Glomerular visceral epithelial cell (primary cell): ENCODE measurements at regions not wholly inside any gene's neighbourhood (a gene's known extent, or its start where the extent isn't known, plus 50 kb on each side); places are given as distances from the start of the nearest gene placed in this dataset.
A peak's percentile ranks its signal among the peaks of the same experiment; 100 is the strongest.

Source experiments
- DNase-seq: peaks from one replicate; pipeline ENCODE4 v3.0.0-alpha.2; 2016; ENCODE audit errors: extremely low spot score

GRCh38 chr4:117326091-117326490 lies 240.7 kb upstream of the TRAM1L1 start:
- peak; percentile 59 for DNase-seq

GRCh38 chr4:117327491-117327890 lies 242.1 kb upstream of the TRAM1L1 start:
- peak; percentile 29 for DNase-seq

GRCh38 chr4:117328333-117328732 lies 243.0 kb upstream of the TRAM1L1 start:
- peak; percentile 7 for DNase-seq

- DNase-seq = no peak
Observed at GRCh38 chr4:117331817-117332216, 246.4 kb upstream of the TRAM1L1 start.

GRCh38 chr4:117334451-117335188 lies 249.2 kb upstream of the TRAM1L1 start:
- no peak for DNase-seq

GRCh38 chr4:117357437-117357836 lies 272.1 kb upstream of the TRAM1L1 start:
- DNase-seq = no peak

- no peak for DNase-seq
Observed at GRCh38 chr4:117357866-117358265, 272.5 kb upstream of the TRAM1L1 start.

- no peak for DNase-seq
Observed at GRCh38 chr4:117370944-117371668, 285.7 kb upstream of the TRAM1L1 start.

- DNase-seq = no peak
Observed at GRCh38 chr4:117375101-117375500, 289.7 kb upstream of the TRAM1L1 start.

GRCh38 chr4:117376692-117377091 lies 291.3 kb upstream of the TRAM1L1 start:
- no peak for DNase-seq

GRCh38 chr4:117378942-117379341 lies 293.6 kb upstream of the TRAM1L1 start:
- no peak for DNase-seq

GRCh38 chr4:117383468-117383867 lies 298.1 kb upstream of the TRAM1L1 start:
- no peak for DNase-seq

GRCh38 chr4:117385526-117385925 lies 300.1 kb upstream of the TRAM1L1 start:
- no peak for DNase-seq

- DNase-seq = no peak
Observed at GRCh38 chr4:117387072-117387471, 301.7 kb upstream of the TRAM1L1 start.

GRCh38 chr4:117400039-117400835 lies 314.9 kb upstream of the TRAM1L1 start:
- DNase-seq = peak; percentile 70

GRCh38 chr4:117412661-117413060 lies 327.3 kb upstream of the TRAM1L1 start:
- DNase-seq = no peak

GRCh38 chr4:117417856-117418255 lies 332.5 kb upstream of the TRAM1L1 start:
- DNase-seq = peak; percentile 31

GRCh38 chr4:117420948-117421347 lies 335.6 kb upstream of the TRAM1L1 start:
- DNase-seq = no peak

- no peak for DNase-seq
Observed at GRCh38 chr4:117421706-117422105, 336.3 kb upstream of the TRAM1L1 start.

GRCh38 chr4:117422297-117422696 lies 336.9 kb upstream of the TRAM1L1 start:
- no peak for DNase-seq

GRCh38 chr4:117425636-117426035 lies 340.3 kb upstream of the TRAM1L1 start:
- DNase-seq = no peak

GRCh38 chr4:117428536-117428935 lies 343.2 kb upstream of the TRAM1L1 start:
- DNase-seq = no peak
